HG02571 (cell line): ENCODE measurements at regions not wholly inside any gene's neighbourhood (a gene's known extent, or its start where the extent isn't known, plus 50 kb on each side); places are given as distances from the start of the nearest gene placed in this dataset.
"Not testable (repeated sequence)": the region's sequence is repeated elsewhere in the genome, so short reads cannot be mapped to it uniquely, and the experiment has no call there.

Source experiments
- ATAC-seq: cut with Tn5 transposase; IDR thresholded peaks from one replicate; pipeline ENCODE4 v1.9.1; 2021; ENCODE audit warnings: mild to moderate bottlenecking, moderate library complexity; ENCODE audit not compliant: unreplicated experiment

- ATAC-seq = no peak
These were observed 152.1 kb downstream of the UQCRFS1 start for GRCh38 chr19:29060813-29061364.

DNA sequence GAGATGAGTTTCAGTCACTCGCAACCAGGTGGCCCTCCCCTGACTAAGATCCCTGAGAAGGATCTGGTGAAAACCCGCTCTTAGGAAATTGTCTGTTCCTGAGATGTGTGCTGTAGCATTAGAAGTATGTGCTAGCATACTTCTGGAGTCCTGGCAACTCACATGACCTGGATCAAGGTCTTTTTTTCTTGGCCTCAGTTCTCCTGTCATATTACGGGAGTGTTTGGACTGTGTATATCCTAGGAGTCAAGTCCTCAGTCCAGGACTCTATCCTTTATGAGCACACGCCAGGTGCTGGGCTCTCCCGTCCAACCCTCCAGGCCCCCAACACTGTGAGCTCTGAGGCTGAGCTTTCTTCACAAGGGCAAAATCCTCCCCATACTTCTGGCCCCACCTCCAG, 156.4 kb downstream of the UQCRFS1 start:
- ATAC-seq = no peak

DNA sequence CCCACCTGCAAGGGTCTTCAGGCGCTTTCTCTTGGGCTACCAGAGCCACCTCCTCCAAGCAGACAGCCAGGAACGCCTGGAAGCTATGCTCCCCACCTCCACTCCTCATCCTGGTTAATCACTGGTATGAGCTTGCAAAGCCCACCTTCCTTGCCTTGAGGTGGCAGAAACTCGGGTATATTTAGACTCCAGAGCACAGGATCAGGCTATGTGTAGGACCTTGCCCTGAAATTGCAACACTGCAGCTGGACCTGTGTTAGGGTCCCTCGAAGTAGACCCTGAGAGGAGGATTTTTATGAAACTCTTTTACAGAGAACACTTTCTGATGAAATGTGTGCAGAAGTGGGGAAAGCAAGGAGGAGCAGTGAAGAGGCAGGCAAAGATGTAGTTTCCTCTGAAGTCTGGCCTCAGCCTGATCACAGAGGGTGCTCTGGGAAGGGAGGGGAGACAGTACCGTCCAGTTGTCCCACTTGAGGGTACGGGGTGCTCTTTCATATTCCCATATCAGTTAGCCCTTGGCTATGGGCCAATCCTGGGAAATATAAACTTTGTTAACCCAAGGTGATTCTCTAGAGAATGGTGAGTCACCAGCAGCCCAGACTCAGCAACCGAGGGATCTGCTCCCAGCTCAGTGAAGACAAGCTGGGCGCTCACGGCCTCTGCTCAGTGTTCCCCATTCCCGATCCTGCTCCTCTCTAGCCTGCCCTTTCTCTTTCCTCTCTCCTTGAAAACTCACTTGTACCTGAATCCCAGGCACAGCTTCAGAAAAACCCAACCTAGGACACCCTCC, 157.9 kb downstream of the UQCRFS1 start:
- ATAC-seq = no peak

DNA sequence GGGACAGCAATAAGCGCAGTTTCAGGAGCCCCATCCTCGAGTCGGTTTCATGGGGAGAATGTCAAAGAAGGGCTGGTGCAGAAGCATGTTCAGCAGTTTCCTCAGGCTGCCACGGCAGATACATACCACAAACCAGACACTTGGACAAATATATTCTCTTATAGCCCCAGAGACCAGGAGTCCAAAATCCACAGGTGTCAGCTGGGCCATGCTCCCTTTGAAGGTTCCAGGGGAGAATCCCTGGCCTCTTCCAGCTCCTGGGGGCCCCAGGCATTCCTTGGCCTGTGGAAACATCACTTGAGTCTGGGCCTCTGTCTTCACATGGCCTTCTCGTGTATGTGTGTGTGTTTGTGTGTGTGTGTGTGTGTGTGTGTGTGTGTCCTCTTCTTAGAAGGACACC, 164.1 kb downstream of the UQCRFS1 start:
- no peak for ATAC-seq

DNA sequence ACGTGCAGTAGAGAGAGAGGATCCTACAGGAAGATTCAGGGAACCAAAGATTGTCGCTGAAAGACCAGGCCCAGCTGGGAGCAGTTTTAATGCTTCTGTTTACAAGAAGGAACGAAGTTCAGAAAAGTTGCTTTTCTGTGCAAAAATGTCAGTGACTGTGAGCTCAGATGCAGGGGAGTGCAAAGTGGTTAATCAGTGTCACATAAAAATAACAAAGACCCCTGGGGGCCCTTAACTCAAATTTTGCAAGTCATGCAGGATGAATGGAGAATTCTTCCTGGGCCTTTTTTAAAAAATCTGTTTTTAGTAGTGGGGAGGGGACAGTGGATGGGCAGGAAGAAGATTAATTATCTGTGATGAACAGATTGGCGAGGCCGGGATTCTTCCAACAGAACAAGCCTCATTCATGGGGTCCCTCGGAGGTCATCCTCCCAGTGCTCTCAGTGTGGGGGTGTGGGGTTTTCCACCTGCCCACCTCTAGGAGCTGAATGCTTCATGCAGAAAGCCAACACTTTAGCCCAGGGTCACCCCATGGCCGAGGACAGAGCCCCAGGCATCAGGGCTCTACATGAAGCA, 167.2 kb downstream of the UQCRFS1 start:
- ATAC-seq = no peak

DNA sequence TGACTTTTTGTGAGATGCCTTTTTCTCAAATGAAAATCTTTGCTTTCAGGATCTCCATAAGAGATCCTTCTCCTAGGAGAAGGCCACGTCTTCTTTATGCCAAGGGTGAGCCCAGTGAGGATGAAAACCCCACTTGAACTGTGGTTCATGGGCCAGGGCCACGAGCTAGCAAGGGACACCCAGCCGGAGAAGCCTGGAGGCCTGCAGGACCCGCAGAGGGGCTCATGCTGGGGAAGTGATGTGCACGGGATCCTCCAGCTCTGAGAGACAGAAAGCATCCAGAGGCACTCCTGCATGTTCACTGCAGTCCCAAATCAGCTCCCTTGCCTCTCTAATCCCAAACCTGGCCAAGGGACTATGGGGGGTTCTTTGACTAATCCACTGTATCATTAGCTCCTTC, 168.9 kb downstream of the UQCRFS1 start:
- ATAC-seq = no peak

GRCh38 chr19:29042450-29042849, 170.5 kb downstream of the UQCRFS1 start:
- ATAC-seq = no peak

GRCh38 chr19:29040951-29041350, 172.0 kb downstream of the UQCRFS1 start:
- ATAC-seq = no peak

DNA sequence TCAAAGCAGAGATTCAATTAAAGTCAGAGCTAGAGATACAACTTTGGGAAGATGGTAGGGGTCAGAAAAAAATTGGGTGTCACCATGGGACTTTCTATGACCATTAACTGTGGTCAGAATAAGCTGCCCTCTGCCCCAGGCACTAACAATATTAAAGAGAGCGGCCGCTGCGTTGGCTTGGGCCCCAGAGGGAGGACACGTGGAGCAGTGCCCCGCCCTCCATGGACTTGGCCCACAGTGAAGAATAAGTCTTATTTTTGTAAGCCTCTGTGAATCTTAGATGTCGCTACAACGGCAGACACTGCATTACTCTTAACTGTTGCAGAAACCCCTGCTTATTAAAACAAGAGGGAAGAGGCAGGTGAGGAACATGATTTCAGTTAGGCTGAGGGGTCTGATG, 172.7 kb downstream of the UQCRFS1 start:
- ATAC-seq = no peak

DNA sequence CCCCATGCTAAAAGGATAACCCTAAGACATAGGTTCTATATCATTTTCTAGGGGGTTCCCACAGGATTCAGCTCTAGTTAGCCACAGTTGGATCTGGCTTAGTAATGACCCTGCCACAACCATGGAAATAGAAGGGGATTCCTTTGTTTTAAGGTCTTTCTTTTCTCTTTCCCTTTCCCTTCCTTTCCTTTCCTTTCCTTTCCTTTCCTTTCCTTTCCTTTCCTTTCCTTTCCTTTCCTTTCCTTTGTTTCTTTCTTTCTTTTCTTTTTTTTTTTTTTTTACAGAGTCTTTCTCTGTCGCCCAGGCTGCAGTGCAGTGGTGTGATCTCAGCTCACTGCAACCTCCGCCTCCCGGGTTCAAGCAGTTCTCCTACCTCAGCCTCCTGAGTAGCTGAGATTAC, 173.9 kb downstream of the UQCRFS1 start:
- ATAC-seq = not testable (repeated sequence)

DNA sequence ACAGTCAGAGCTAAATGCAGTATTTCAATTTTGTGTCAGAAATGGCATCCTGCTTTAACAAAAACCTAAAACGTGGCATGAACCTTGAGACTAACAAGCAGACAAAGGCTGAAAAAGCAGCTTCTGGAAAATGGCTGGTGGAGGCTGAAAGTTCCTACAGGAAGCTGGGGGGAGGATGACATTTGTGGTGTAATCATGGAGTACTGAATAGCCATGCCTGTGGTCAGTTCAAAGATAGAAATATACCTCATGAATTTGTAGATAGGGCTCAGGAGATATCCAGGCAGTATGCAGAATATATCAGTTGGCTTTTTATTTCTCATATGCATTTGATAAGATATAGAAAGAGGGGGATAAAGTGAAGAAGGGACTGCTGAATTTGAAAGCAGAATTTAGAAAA, 181.7 kb downstream of the UQCRFS1 start:
- ATAC-seq = no peak

- no peak for ATAC-seq
These were observed 183.5 kb downstream of the UQCRFS1 start for GRCh38 chr19:29029268-29029958.

DNA sequence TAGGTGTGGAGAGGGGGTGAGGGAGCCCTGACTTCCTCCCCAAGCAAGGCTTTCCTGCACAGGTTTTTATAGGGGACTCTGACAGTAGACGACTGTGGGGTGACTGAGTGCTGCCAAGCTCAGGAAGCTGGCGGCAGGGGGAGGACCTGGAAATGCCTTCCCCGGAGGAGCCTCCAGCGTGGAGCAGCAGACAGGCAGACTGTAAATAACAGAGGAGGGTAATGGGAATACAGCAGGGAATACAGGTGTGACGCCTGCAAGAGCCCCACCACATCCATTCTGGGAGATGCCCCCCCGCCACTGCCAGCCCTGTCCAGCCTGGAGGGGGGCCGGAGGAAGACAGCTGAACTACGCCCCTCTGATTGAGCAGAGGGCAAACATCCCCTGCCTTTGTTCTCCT, 190.4 kb downstream of the UQCRFS1 start:
- ATAC-seq = no peak

DNA sequence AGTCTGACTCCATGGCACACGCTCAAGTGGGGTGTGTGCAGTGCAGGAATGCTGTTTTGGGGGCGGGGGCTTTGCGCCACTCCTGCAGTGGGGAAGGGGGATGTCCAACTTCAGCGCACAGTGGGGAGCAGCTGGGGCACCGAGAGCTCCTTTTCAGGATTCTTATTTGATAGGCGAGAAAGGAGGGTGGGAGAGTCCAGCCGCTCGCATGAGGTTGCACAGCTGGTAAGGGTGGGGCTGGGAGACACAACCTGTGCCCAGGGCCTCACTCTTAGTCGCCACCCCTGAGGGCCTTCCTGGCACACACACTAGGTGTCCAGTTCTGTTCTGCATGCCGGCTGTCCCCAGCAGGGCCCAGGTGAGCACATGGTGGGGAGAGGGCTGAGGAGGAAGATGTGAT, 190.8 kb downstream of the UQCRFS1 start:
- no peak for ATAC-seq

- no peak for ATAC-seq
These were observed 191.6 kb downstream of the UQCRFS1 start for GRCh38 chr19:29021232-29021916.

DNA sequence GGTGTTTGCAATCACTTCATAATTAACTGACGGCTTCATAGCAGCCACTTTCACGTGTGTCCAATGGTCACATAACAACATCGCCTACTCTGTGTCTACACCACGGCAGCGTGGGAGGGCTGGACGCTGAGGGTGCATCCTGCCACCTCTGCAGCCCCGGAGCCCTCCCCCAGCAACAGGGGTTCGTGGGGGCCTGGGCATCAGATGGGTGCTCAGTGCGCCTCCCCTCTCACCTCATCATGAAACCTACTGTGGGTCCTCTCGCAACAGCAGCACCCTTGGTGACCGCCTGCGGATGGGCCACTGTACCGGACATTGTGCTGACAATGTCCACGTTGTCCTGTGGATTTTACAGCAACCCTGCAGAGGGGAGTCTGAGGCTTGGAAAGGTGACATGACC, 193.5 kb downstream of the UQCRFS1 start:
- no peak for ATAC-seq

GRCh38 chr19:29018542-29018941, 194.4 kb downstream of the UQCRFS1 start:
- no peak for ATAC-seq

- ATAC-seq = no peak
These were observed 195.2 kb downstream of the UQCRFS1 start for GRCh38 chr19:29017788-29018187.

DNA sequence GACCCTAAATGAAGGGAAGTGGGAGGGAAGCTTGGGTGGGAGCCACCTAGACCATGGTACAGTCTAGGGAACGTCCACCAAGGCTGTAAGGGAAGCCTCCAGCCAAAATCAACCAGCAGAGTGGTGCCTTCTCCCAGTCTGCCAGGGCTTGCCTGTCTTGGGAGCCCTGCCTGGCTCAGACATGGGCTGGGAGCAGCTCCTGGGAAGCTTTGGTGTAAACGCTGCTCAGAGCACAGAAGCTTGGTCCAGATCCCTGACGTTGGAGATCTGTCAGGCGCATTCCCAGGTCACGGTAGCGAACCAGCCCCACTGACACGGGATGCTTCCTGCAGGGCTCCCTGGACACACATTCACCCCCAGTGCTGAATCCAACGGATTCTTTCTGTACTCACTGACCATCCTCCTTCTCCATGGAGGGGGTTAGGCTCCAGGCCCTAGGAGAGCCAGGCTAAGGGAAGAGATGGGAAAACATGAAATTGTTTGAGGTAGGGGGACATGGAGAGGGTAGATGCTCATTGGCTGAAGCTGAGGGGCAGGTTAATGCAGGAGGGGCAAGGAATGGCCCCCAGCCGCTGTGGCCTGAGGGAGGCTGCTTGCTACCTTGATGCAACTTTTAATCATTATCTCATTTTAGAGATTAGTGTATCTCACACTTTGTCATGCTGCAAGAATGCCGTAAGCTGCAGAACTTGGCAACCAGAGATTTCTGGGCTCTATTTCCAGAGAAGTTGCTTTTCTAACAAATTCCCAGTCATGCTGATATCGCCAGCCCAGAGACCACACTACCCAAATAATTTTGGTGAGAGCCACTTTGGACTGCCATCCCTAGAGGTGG, 195.8 kb downstream of the UQCRFS1 start:
- no peak for ATAC-seq

GRCh38 chr19:29016353-29016752, 196.6 kb downstream of the UQCRFS1 start:
- no peak for ATAC-seq
